GM18520 (cell line): ENCODE measurements at regions not wholly inside any gene's neighbourhood (a gene's known extent, or its start where the extent isn't known, plus 50 kb on each side); places are given as distances from the start of the nearest gene placed in this dataset.

ENCODE experiments used
- ATAC-seq: cut with Tn5 transposase; IDR thresholded peaks from one replicate; pipeline ENCODE4 v1.9.1; 2021; ENCODE audit not compliant: unreplicated experiment

DNA sequence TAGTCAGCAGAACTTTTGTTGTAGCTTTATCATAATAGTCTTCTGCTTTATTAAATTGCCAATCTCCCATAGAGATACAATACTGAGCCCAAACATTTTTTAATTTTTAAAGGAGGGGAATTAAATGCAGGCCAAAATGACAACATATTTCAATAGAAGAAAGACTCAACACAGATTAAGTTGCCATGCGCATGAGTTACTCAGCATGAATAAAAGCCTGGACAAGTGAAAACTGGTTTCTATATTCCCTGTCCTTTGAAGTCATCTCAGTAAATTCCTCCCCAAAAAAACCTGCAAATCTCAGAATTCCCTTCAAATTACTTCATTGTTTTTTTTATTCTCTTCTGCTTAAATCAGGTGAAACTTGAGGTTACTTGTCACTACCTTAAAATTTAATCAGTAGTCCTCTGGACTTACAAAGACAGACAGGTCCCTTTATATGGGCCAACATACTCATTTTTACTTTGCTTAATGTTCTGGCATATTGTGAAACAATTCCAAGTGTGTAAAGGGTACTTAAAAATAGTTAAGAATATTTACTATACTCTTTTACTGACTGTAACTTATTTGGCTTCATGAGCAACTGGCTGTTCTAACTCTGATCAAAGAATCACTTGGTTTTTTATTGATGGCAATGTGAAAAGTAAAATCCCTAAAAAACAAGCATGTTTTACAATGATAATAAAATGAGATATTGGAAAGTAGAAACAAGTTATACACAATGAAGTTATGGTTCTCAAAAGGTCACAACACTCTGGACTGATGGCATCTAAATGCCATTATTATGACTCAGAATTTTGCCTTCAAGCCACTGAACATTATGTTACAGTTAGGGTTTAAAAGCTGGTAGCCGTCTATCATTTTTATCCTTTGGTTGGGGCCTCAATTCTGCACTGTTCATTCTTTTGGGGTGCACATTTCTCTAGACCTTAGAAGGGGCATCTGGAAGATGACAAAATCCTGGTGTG lies 49.9 kb upstream of the COL21A1 start:
- ATAC-seq: no peak
